GM21825 (cell line): ENCODE measurements at regions not wholly inside any gene's neighbourhood (a gene's known extent, or its start where the extent isn't known, plus 50 kb on each side); places are given as distances from the start of the nearest gene placed in this dataset.
"Not testable (repeated sequence)": the region's sequence is repeated elsewhere in the genome, so short reads cannot be mapped to it uniquely, and the experiment has no call there.

Experiments
- ATAC-seq: cut with Tn5 transposase; IDR thresholded peaks from one replicate; pipeline ENCODE4 v1.9.1; 2021; ENCODE audit warnings: mild to moderate bottlenecking, moderate library complexity; ENCODE audit not compliant: unreplicated experiment

DNA sequence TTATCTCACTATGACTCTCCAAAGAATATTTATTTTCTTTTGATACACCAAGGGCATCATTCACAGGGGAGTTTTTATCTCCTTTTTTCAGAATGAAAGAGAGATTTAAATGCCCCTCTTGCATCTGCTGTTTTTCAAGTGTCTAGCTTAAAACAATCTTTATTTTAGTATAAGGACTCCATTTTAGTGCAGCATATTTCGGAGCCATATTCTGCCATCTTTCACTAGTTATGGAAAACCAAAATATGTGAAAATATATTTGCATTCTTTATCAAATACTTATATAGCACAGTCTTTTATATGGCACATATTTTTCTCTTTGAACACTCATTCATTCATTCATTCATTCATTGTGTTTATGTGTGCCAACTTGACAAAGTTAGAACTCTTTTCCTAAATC lies 1130.2 kb downstream of the SLITRK5 start:
- ATAC-seq, result no peak

DNA sequence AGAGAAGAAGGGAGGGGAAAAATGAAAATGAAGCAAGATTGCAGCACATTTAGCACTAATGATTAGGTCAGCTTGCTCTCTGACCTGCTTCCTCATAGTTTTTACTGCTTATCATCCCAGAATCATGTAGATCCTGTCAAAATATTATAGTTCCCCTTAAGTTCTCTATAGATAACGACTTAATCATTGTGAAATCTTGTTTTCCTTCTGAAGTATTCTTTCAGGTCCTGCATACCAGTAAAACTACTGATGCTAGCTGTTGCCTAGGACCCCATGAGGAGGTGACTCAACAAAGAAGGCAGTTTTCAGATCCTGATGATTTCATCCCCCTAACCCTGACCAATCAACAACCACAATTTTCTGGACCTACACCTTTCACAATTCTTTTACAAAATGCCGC lies 1131.7 kb downstream of the SLITRK5 start:
- ATAC-seq, result no peak

DNA sequence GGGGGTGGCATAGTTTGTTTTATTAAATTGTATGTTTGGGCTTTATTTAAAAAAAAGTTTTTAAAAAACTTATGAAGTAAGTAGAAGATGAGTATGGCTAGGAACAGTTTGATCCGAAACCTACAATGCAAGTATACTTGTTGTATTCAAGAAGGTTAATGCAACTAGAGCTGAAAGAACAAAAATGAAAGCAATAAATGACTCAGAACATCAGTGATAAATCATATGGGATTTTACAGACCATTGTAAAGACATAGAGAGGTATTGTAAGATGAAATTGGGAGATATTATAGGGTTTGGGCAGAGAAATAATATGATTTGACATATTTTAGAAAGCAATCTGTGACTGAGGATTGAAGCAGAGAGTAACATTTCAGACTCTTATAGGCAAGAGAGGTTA lies 1135.3 kb downstream of the SLITRK5 start:
- no peak for ATAC-seq

DNA sequence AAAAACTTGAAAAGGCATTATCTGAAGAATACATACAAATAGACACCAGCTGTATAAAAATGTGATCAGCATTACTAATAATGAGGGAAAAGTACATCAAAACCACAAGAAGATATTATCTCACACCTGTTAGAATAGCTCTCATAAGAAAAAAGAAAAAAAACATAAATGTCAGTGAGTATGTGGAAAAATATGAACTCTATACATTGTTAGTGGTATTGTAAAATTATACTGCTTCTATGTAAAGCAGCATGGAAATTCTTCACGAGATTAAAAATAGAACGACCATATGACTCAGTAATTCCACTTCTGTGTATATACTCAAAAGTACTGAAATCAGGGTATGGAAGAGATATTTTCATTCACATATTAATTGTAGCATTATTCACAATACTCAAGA lies 1146.4 kb downstream of the SLITRK5 start:
- ATAC-seq, result no peak

DNA sequence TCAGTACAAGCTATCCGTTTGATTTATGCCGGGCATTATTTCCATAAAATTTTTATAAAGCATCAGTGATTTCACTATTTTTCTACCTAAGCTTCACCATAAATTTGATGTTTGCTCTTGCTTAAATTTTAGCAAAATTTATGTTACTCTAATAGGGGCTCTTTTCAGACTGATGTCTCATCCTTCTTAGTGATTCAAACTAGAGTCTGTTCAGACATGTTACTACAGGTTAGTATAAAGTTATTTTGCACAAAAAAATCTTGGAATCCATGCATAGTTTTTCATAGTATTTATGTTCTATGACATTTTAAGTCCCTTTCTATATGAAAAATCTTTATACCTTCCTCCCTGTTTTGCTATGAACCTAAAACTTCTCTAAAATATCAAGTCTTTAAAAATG lies 1151.9 kb downstream of the SLITRK5 start:
- ATAC-seq, result no peak

GRCh38 chr13:88824218-88824617 lies 1153.0 kb downstream of the SLITRK5 start:
- no peak for ATAC-seq

GRCh38 chr13:88840085-88840484 lies 1168.9 kb downstream of the SLITRK5 start:
- ATAC-seq, result no peak

DNA sequence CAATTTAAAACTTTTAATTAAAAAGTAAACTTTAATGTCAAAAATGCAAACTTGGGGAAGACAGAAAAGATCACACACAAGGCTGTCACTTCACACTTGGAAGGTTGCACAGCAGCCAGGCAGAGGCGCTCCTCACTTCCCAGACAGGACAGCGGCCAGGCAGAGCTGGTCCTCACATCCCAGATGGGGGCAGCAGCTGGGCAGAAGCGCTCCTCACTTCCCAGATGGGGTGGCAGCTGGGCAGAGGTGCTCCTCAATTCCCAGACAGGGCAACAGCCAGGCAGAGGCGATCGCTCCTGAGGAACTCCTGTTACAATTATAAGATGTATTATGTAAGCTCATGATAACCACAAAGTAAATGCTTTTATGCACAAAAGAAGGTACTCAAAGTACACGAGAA lies 1181.1 kb downstream of the SLITRK5 start:
- not testable (repeated sequence) for ATAC-seq

GRCh38 chr13:88857256-88857655 lies 1186.1 kb downstream of the SLITRK5 start:
- no peak for ATAC-seq

GRCh38 chr13:88862095-88862620 lies 1191.0 kb downstream of the SLITRK5 start:
- ATAC-seq, result no peak

DNA sequence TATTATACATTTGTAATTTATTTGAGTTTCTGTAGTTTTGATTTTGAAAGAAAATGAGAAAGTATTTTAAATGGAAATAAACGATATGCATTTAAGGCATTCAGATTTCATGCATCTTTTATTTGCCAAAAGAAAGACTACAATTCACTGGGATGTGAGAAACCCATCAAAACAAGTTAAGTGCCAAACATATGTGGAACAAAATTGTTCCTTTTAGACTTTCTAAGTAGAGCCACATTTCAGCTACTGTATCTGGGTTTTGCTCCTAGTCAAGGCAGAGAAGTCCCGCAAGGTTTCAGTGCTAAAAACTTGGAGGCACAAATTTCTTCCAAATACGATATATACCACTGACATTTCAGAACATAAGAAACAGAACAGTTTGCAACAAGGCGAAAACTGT lies 1191.9 kb downstream of the SLITRK5 start:
- ATAC-seq, result no peak

GRCh38 chr13:88866195-88866594 lies 1195.0 kb downstream of the SLITRK5 start:
- no peak for ATAC-seq

- no peak for ATAC-seq
Observed at GRCh38 chr13:88883741-88884140, 1212.6 kb downstream of the SLITRK5 start.

DNA sequence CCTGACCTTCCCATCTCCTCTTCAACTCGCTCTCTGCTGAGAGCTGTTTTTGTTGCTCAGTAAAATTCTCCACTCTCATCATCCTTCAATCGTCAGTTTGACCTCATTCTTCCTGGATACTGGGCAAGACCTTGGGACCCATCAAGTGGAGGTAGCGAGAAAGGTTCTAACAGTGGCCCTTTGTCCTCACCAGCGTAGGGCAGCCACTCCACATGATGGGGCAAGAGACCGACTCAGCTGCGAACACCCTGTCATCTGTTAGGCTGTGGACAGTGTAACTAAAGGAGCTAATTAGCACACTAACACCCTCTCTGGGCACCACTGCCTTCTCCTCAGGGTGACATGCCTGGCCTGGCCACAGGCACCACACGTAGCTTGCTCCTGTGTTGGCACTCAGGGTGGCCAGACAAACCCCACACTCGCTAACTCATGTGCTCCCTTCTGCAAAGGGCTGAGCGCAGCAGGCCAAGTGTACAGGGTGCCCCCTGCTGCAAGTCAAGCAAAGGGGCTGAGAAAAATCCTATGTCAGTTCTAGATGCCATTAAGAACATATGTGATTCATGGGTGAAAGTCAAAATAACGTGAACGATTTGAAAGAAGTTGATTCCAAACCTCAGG lies 1216.0 kb downstream of the SLITRK5 start:
- ATAC-seq, result no peak

DNA sequence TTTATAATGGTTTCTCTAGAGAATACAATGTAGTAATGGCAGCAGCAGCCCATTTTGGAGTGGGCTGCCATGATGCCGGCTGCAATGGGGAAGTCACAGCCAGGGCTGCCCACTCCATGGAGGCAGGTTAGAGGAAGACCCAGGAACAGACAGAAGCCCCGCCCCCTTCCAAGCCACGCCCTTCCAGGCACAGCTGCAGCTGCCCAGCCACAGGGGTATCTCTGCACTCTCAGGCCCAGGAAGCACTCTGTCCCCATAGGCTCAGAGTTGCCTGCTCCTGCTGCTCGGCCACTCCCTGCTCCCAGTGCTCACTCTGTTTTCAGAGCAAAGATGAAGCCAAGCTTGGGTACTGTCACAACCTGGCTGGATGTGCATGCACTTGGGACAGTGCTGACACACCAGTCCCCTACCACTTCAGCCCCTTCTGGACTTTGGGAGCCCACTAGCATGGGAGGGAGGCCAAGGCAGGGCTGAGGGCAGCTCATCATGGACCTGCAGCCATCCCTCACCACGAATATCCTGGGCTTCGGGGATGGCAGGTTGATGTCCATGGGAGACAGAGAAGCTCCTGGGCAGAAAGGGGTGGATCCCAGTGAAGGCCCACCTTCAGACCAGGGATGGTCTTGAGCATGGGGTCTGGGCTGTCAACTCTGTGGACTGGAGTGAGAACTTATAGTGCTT lies 1224.2 kb downstream of the SLITRK5 start:
- no peak for ATAC-seq

DNA sequence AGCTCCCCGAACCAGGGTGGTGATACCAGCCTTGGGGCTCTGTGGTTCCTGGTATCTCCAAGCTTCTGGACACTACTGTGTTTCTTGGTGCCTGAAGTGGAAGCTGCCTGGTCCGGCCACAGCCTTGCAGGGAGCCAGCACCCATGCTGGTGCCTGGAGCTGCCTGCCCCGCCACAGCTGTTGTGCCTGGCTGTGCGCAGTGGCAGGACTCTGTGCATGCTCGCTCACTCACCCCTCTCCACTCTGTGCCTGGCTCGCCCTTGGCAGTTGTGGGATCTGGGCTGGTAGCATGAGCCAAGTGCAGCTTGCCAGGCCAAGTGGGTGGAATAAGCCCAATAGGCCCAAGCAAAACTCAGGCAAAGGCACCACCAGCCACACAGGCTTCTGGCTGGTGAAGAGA lies 1225.3 kb downstream of the SLITRK5 start:
- no peak for ATAC-seq

DNA sequence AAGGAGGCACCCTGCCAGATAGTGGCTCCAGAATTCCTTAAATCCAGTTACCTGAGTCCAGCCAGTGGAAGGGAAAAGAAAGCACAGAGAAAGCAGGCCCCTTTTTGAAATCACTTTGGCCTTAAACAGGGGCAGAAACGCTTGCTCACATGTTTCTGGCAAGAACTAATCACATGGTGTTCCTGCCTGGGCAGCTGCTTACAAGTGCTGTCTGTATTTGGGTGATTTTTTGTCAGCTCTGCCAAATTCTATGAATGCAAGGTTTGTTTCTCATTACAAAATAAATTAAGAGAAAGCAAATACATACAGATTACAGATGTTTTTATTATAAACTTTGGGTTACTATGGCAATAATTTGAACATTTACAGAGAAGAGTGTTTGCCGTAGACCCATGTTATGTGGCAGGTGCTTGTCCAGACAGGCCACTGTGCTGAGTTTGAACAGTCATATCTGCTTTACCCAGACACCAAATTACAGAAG lies 1237.8 kb downstream of the SLITRK5 start:
- ATAC-seq, result no peak

DNA sequence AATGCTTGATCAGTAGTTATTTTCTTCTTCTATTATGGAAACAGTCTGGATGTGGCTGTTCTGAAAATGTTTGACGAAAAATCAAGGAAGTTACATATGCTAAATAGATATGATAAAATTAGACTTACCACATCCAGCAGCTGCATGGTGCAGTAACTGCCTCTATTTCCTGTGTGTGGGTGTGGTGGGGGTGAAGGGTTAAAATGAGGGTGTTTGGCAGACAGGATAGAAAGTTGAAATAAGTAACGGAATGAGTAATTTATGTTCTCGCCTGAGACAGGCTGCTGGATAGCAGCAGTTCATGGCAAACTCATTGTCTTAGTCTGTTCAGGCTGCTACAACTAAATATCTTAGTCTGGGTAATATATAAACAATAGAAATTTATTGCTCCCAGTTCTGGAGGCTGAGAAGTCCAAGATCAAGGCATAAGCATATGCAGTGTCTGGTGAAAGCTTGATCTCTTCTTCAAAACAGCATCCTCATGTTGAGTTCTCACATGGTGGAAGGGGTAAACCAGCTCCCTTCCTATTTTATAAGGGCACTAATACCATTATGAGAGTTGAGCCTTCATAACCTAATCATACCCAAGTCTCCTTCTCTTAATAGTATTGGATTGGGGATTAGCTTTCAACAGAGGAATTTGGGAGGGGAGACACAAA lies 1248.9 kb downstream of the SLITRK5 start:
- peak; percentile 93 for ATAC-seq

DNA sequence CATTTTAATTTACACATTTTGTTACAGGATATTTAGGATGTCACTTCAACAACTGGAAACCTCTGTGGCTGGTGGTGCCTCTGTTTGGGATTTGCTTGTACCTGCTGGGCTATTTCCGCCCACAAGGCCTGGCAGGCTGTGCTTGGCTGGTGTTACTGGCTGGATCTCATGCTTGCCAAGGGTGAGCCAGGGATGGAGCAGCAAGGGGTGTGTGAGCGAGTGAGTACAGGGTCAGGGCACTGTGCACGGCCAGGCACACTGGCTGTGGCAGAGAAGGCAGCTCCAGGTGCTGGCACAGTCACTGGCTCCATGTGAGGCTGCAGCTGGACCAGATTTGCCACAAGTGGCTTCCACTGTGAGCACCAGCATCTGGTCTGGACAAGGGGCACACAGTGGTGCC lies 1254.8 kb downstream of the SLITRK5 start:
- ATAC-seq, result no peak

- no peak for ATAC-seq
Observed at GRCh38 chr13:88926890-88927502, 1255.8 kb downstream of the SLITRK5 start.

- ATAC-seq, result no peak
Observed at GRCh38 chr13:88932950-88933349, 1261.8 kb downstream of the SLITRK5 start.

DNA sequence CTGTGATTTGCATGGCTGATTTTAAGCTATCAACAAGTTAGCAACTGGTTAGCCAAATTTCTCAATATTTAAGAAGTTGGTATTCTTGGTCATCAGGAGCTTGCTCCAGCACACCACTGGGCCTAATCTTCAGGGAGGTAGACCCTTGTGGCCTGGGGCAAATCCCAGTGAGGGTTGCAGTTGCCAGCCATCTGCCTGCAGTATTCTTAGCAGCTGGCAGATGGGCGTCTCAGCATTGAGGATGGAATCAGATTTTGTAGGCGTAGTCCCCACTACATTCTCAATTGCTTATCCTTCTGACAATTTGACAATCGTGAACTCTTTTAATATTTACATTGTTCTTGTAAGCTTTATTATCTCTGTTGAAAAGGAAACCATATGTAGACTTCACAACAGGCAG lies 1266.2 kb downstream of the SLITRK5 start:
- no peak for ATAC-seq
